Activated CD4-positive, alpha-beta memory T cell treated with anti-CD3 and anti-CD28 coated beads, Interleukin-2, amount 10 ng/mL, durations not matched to agents 7 days and 5 days (primary cell): ENCODE measurements at regions not wholly inside any gene's neighbourhood (a gene's known extent, or its start where the extent isn't known, plus 50 kb on each side); places are given as distances from the start of the nearest gene placed in this dataset.

Experiments
- CTCF ChIA-PET: fragments of 350-600 bp; sonication (Branson Sonifier 250); formaldehyde crosslinking; loops from one replicate; lab custom pipeline; 2021; ENCODE audit warnings: antibody characterized with exemption, inconsistent platforms; lab: Charles Lee
- POLR2A ChIA-PET: fragments of 350-600 bp; sonication (Branson Sonifier 250); formaldehyde crosslinking; loops from one replicate; lab custom pipeline; 2021; ENCODE audit warnings: antibody characterized with exemption; lab: Charles Lee
- DNase-seq: peaks from one replicate; pipeline ENCODE4 v3.0.0-alpha.2; 2020
- H3K27ac Mint-ChIP-seq: one replicate; pipeline ENCODE4 v1.8.0; 2021; ENCODE audit warnings: mild to moderate bottlenecking, mixed read lengths
- H3K27me3 Mint-ChIP-seq: one replicate; pipeline ENCODE4 v1.8.0; 2021; ENCODE audit warnings: mixed read lengths
- H3K36me3 Mint-ChIP-seq: one replicate; pipeline ENCODE4 v1.8.0; 2021; ENCODE audit warnings: low read depth, mixed read lengths
- H3K4me1 Mint-ChIP-seq: one replicate; pipeline ENCODE4 v1.8.0; 2021; ENCODE audit warnings: mixed read lengths
- H3K4me3 Mint-ChIP-seq: one replicate; pipeline ENCODE4 v1.8.0; 2021; ENCODE audit warnings: mild to moderate bottlenecking, mixed read lengths
- H3K9me3 Mint-ChIP-seq: one replicate; pipeline ENCODE4 v1.8.0; 2021; ENCODE audit warnings: mixed read lengths

- H3K4me3 Mint-ChIP-seq = no peak overlapping the region
- no peaks in the 10 kb centered on the region for H3K4me1 Mint-ChIP-seq
- no peak overlapping the region for H3K27ac Mint-ChIP-seq
- DNase-seq = no peak
- no peaks in the 10 kb centered on the region for H3K27me3 Mint-ChIP-seq
- no peaks in the 10 kb centered on the region for H3K36me3 Mint-ChIP-seq
- CTCF ChIA-PET = no interaction called here
- H3K9me3 Mint-ChIP-seq = no peaks in the 10 kb centered on the region
- POLR2A ChIA-PET = no interaction called here
These were observed 1377.0 kb downstream of the SUCLG1 start for GRCh38 chr2:83081826-83082690.

- no peak for DNase-seq
- Mint-ChIP-seq H3K9me3 (no peaks in the 10 kb centered on the region), H3K4me1 (no peaks in the 10 kb centered on the region), H3K27me3 (no peaks in the 10 kb centered on the region), H3K4me3 (no peak overlapping the region), H3K36me3 (no peaks in the 10 kb centered on the region), H3K27ac (no peak overlapping the region)
- ChIA-PET POLR2A (no interaction called here), CTCF (no interaction called here)
These were observed 1380.1 kb downstream of the SUCLG1 start for GRCh38 chr2:83079007-83079406.

- no peak for DNase-seq
- ChIA-PET POLR2A (no interaction called here), CTCF (no interaction called here)
- no peaks in the 10 kb centered on the region for H3K36me3 Mint-ChIP-seq
- no peak overlapping the region for H3K27ac Mint-ChIP-seq
- H3K27me3 Mint-ChIP-seq = no peaks in the 10 kb centered on the region
- peaks cover 2% of the 10 kb centered on the region for H3K9me3 Mint-ChIP-seq
- no peaks in the 10 kb centered on the region for H3K4me1 Mint-ChIP-seq
- no peak overlapping the region for H3K4me3 Mint-ChIP-seq
These were observed 1386.3 kb downstream of the SUCLG1 start for GRCh38 chr2:83072767-83073166.

GRCh38 chr2:83071914-83072313, 1387.2 kb downstream of the SUCLG1 start:
- Mint-ChIP-seq H3K9me3 (peaks cover 2% of the 10 kb centered on the region), H3K36me3 (no peaks in the 10 kb centered on the region), H3K4me1 (no peaks in the 10 kb centered on the region), H3K27ac (no peak overlapping the region), H3K4me3 (no peak overlapping the region), H3K27me3 (no peaks in the 10 kb centered on the region)
- ChIA-PET CTCF (no interaction called here), POLR2A (no interaction called here)
- DNase-seq = no peak

- Mint-ChIP-seq H3K36me3 (no peaks in the 10 kb centered on the region), H3K27ac (no peak overlapping the region), H3K4me3 (no peak overlapping the region), H3K4me1 (no peaks in the 10 kb centered on the region), H3K9me3 (peaks cover 2% of the 10 kb centered on the region), H3K27me3 (no peaks in the 10 kb centered on the region)
- DNase-seq = no peak
- ChIA-PET POLR2A (no interaction called here), CTCF (no interaction called here)
These were observed 1387.7 kb downstream of the SUCLG1 start for GRCh38 chr2:83071352-83071751.

GRCh38 chr2:83069724-83070123, 1389.4 kb downstream of the SUCLG1 start:
- Mint-ChIP-seq H3K27me3 (no peaks in the 10 kb centered on the region), H3K4me1 (no peaks in the 10 kb centered on the region), H3K9me3 (peaks cover 5% of the 10 kb centered on the region), H3K36me3 (no peaks in the 10 kb centered on the region), H3K27ac (no peak overlapping the region), H3K4me3 (no peak overlapping the region)
- ChIA-PET POLR2A (no interaction called here), CTCF (no interaction called here)
- no peak for DNase-seq

GRCh38 chr2:83068714-83069113, 1390.4 kb downstream of the SUCLG1 start:
- Mint-ChIP-seq H3K4me3 (no peak overlapping the region), H3K4me1 (no peaks in the 10 kb centered on the region), H3K27me3 (no peaks in the 10 kb centered on the region), H3K9me3 (peaks cover 7% of the 10 kb centered on the region), H3K36me3 (no peaks in the 10 kb centered on the region), H3K27ac (no peak overlapping the region)
- CTCF ChIA-PET = no interaction called here
- POLR2A ChIA-PET = no interaction called here
- DNase-seq = no peak

GRCh38 chr2:83067947-83068346, 1391.1 kb downstream of the SUCLG1 start:
- no peaks in the 10 kb centered on the region for H3K4me1 Mint-ChIP-seq
- no peak overlapping the region for H3K4me3 Mint-ChIP-seq
- H3K27me3 Mint-ChIP-seq = no peaks in the 10 kb centered on the region
- DNase-seq = no peak
- POLR2A ChIA-PET = no interaction called here
- no peaks in the 10 kb centered on the region for H3K36me3 Mint-ChIP-seq
- CTCF ChIA-PET = no interaction called here
- no peak overlapping the region for H3K27ac Mint-ChIP-seq
- peaks cover 7% of the 10 kb centered on the region for H3K9me3 Mint-ChIP-seq

- ChIA-PET CTCF (no interaction called here), POLR2A (no interaction called here)
- no peaks in the 10 kb centered on the region for H3K36me3 Mint-ChIP-seq
These were observed 1395.1 kb downstream of the SUCLG1 start for GRCh38 chr2:83063933-83064332.

GRCh38 chr2:83063511-83063910, 1395.6 kb downstream of the SUCLG1 start:
- H3K36me3 Mint-ChIP-seq = no peaks in the 10 kb centered on the region
- ChIA-PET CTCF (no interaction called here), POLR2A (no interaction called here)
- DNase-seq = no peak
- H3K4me3 Mint-ChIP-seq = no peak overlapping the region
- peaks cover 7% of the 10 kb centered on the region for H3K9me3 Mint-ChIP-seq
- H3K27ac Mint-ChIP-seq = no peak overlapping the region
- H3K27me3 Mint-ChIP-seq = no peaks in the 10 kb centered on the region
- no peaks in the 10 kb centered on the region for H3K4me1 Mint-ChIP-seq

More at GRCh38 chr2:83063933-83064332, 1395.1 kb downstream of the SUCLG1 start:
- Mint-ChIP-seq H3K27me3 (no peaks in the 10 kb centered on the region), H3K27ac (no peak overlapping the region), H3K9me3 (peaks cover 5% of the 10 kb centered on the region), H3K4me3 (no peak overlapping the region), H3K4me1 (no peaks in the 10 kb centered on the region)
- no peak for DNase-seq

- Mint-ChIP-seq H3K36me3 (no peaks in the 10 kb centered on the region), H3K4me3 (no peak overlapping the region), H3K4me1 (no peaks in the 10 kb centered on the region), H3K27ac (no peak overlapping the region), H3K9me3 (peaks cover 2% of the 10 kb centered on the region), H3K27me3 (no peaks in the 10 kb centered on the region)
- DNase-seq = no peak
- ChIA-PET POLR2A (no interaction called here), CTCF (no interaction called here)
These were observed 1400.4 kb downstream of the SUCLG1 start for GRCh38 chr2:83058683-83059082.

- Mint-ChIP-seq H3K27ac (no peak overlapping the region), H3K4me1 (no peaks in the 10 kb centered on the region), H3K36me3 (no peaks in the 10 kb centered on the region), H3K4me3 (no peak overlapping the region), H3K27me3 (no peaks in the 10 kb centered on the region), H3K9me3 (peaks cover 8% of the 10 kb centered on the region)
- CTCF ChIA-PET = no interaction called here
- no peak for DNase-seq
- POLR2A ChIA-PET = no interaction called here
These were observed 1403.6 kb downstream of the SUCLG1 start for GRCh38 chr2:83055376-83056010.

GRCh38 chr2:83054751-83055150, 1404.3 kb downstream of the SUCLG1 start:
- Mint-ChIP-seq H3K4me3 (no peak overlapping the region), H3K36me3 (no peaks in the 10 kb centered on the region), H3K27ac (no peak overlapping the region), H3K9me3 (peaks cover 8% of the 10 kb centered on the region), H3K27me3 (no peaks in the 10 kb centered on the region), H3K4me1 (no peaks in the 10 kb centered on the region)
- ChIA-PET POLR2A (no interaction called here), CTCF (no interaction called here)
- no peak for DNase-seq
